ENCODE measurements at regions not wholly inside any gene's neighbourhood (a gene's known extent, or its start where the extent isn't known, plus 50 kb on each side); places are given as distances from the start of the nearest gene placed in this dataset.

DNA sequence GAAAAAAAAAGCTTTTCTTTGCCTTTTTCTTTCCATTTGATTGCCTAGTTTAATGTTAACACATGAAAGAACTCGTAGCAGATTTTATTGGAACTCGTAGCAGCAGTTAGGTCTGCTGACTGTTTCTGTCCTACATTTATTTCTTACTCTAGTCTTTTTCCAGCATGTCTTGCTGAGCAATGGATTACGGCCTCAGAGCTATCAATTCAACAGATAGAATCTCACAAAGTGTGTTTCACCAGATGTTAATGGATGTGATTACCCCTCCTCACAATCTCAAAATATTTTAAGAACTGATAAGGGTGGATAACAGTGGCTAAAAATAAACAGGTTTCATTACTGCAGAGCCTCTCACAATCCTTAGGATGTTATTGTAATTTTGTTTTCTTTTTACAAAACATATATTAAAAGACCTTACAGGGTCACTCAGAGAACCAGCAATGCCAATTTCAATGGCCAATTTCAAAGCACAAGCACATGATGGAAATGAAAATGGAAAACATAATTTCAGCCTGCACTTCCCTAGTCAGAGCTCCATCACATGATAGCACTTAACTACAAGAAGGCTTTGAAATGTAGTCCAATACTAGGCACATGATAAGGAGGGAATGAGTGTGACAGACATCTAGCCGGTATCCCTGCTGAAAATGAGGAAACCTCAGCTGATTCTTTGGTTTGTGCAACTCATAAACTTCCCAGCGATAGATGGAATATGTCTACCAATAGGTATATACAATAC is 838.1 kb upstream of the SEMA6D start:
- H3K4me3 ChIP-seq (ENCODE audit: low read depth, low read length): no peak overlapping the region
- no peak for DNase-seq (ENCODE audit: low read depth, low spot score)
- TF ChIP-seq, protein P1, sequence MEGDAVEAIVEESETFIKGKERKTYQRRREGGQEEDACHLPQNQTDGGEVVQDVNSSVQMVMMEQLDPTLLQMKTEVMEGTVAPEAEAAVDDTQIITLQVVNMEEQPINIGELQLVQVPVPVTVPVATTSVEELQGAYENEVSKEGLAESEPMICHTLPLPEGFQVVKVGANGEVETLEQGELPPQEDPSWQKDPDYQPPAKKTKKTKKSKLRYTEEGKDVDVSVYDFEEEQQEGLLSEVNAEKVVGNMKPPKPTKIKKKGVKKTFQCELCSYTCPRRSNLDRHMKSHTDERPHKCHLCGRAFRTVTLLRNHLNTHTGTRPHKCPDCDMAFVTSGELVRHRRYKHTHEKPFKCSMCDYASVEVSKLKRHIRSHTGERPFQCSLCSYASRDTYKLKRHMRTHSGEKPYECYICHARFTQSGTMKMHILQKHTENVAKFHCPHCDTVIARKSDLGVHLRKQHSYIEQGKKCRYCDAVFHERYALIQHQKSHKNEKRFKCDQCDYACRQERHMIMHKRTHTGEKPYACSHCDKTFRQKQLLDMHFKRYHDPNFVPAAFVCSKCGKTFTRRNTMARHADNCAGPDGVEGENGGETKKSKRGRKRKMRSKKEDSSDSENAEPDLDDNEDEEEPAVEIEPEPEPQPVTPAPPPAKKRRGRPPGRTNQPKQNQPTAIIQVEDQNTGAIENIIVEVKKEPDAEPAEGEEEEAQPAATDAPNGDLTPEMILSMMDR (IDR thresholded peaks at IDR 0.05; ENCODE audit: low read depth, low read length): no peak
- in situ Hi-C loops (cut with HindIII; ENCODE audit: low sequenced_read_pairs): no loop called here

DNA sequence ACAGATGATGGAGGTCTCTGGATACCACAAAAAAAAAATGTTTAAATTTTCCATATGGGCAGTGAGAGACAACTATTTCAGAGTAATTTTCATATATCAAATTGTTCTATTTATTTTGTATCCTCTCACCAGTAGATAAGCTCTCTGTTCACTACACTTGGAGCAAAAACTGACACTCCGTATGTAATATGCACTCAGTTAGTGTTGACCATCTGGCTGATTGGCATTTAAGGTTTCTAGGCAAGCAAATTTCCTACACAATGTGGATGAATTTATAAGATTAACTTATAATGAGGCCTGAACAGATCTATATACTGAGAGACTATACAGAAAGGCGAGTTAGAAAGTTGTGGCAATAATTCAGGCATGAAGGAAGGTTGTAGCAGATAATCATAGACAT is 836.5 kb upstream of the SEMA6D start:
- H3K4me3 ChIP-seq (ENCODE audit: low read depth, low read length): no peak overlapping the region
- TF ChIP-seq, protein P1 (IDR thresholded peaks at IDR 0.05; ENCODE audit: low read depth, low read length): no peak
- no peak for DNase-seq (ENCODE audit: low read depth, low spot score)
- in situ Hi-C loops (cut with HindIII; ENCODE audit: low sequenced_read_pairs): no loop called here

DNA sequence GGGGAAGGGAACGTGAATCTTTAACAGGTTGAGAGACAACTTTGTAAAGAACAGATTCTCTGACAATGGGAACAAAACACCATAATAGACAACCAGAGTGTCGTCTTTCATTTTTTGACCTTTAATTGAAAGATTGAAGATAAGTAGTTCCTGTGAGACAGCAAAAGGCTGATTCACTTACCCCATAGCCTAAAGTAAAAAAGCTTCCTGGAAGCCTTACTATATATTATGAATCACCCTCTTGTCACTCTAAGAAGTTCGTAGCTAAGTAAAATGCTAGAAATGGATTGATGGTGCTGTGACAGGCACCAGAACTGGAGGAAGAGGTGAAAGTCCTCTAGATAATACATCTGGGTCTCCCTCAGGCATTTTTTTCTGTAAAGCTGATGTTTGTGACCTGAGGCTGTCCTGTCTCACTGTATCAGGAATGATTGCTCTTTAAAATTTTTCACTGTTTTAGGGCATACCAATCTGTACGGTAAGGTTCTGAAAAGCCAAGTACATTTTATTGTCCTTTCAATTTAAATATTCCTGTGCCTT is 824.6 kb upstream of the SEMA6D start:
- TF ChIP-seq, protein P1 (IDR thresholded peaks at IDR 0.05; ENCODE audit: low read depth, low read length): no peak
- no peak for DNase-seq (ENCODE audit: low read depth, low spot score)
- in situ Hi-C loops (cut with HindIII; ENCODE audit: low sequenced_read_pairs): no loop called here
- H3K4me3 ChIP-seq (ENCODE audit: low read depth, low read length): no peak overlapping the region

DNA sequence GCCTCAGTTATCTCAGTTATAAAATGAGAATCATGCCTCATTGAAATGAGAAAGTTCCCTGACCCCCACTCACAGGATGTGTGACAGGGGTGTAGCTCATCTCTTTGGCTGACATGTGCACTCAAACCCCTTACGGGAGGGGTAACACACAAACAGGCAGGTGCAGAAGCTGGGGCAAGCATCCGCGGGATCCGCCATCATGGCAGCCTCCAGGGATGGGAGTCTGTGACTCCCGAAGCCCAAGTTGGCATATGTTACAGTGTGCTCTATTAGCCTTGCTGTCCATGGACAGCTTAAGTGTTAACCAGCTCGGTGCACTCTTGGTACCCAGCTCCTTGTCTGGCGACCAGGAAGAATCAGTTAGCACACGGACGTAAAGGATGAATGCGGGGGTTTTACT is 822.7 kb upstream of the SEMA6D start:
- H3K4me3 ChIP-seq (ENCODE audit: low read depth, low read length): no peak overlapping the region
- DNase-seq (ENCODE audit: low read depth, low spot score): no peak
- TF ChIP-seq, protein P1 (IDR thresholded peaks at IDR 0.05; ENCODE audit: low read depth, low read length): no peak
- in situ Hi-C loops (cut with HindIII; ENCODE audit: low sequenced_read_pairs): no loop called here

DNA sequence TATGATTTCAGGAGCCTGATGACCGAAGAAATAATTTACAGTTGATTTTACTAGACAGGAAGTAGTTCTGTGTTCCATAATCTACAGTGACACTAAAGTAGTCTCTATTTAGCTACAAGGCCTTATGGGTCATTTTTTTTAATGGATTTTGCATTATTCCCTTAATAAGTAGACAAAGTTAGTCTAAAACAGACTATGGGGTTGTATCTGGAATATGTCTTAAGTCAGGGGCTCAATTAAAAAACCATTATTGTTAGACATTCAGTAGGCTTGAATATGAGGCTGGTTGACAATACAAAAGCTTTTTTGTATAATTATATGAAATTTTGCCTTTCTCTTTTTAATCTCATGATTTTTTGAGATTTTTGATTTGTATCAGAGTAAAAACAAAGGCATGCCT is 820.0 kb upstream of the SEMA6D start:
- no peak overlapping the region for H3K4me3 ChIP-seq (ENCODE audit: low read depth, low read length)
- DNase-seq (ENCODE audit: low read depth, low spot score): no peak
- TF ChIP-seq, protein P1 (IDR thresholded peaks at IDR 0.05; ENCODE audit: low read depth, low read length): no peak
- in situ Hi-C loops (cut with HindIII; ENCODE audit: low sequenced_read_pairs): no loop called here

DNA sequence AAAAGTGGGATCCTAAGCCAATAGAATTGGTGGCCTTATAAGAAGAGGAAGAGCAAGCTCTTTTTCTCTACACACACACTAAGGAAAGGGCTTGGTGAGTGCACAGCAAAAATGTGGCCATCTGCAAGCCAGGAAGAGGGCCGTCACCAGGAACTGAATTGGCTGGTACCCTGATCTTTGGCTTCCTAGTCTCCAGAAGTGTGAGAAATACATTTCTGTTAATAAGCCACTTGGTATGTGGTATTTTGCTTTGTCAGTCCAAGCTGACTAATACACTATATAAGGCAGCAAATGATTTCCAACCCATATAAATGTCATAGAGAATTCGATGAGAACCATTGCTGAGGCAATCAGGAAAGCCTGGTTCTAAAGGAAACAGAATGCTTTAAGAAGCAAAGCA is 816.3 kb upstream of the SEMA6D start:
- H3K4me3 ChIP-seq (ENCODE audit: low read depth, low read length): no peak overlapping the region
- DNase-seq (ENCODE audit: low read depth, low spot score): no peak
- in situ Hi-C loops (cut with HindIII; ENCODE audit: low sequenced_read_pairs): no loop called here
- TF ChIP-seq, protein P1 (IDR thresholded peaks at IDR 0.05; ENCODE audit: low read depth, low read length): no peak
